D341Med (cell line): ENCODE measurements at regions not wholly inside any gene's neighbourhood (a gene's known extent, or its start where the extent isn't known, plus 50 kb on each side); places are given as distances from the start of the nearest gene placed in this dataset.

ENCODE experiments used
- DNase-seq: peaks from one replicate; pipeline ENCODE4 v3.0.0; 2012; ENCODE audit warnings: low spot score

- no peak for DNase-seq
These were observed 259.5 kb downstream of the BRD1 start for GRCh38 chr22:49567899-49568750.

DNA sequence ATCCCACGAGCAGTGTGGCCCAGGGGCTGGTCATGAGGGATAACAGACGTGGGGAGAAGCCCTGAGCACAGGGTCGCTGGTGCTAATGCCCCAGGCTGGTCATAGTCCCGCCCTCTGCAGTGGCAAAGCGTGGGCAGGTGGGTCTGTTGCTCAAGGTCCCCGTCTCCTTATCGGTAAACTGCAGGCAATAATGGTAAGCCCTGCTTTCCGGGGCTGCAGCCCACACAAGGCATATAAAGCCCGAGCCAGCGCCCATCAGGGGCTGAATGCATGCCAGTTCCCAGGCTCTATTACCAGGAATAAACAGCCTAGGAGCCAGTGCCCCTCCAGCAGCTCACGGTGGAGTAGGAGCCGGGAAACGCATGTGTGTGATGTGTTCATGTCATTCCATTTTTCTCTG, 261.0 kb downstream of the BRD1 start:
- no peak for DNase-seq

GRCh38 chr22:49566141-49566541, 261.5 kb downstream of the BRD1 start:
- DNase-seq, result no peak

GRCh38 chr22:49565516-49565855, 262.2 kb downstream of the BRD1 start:
- no peak for DNase-seq

GRCh38 chr22:49564666-49565515, 262.8 kb downstream of the BRD1 start:
- no peak for DNase-seq

- DNase-seq, result no peak
These were observed 263.6 kb downstream of the BRD1 start for GRCh38 chr22:49564054-49564453.

DNA sequence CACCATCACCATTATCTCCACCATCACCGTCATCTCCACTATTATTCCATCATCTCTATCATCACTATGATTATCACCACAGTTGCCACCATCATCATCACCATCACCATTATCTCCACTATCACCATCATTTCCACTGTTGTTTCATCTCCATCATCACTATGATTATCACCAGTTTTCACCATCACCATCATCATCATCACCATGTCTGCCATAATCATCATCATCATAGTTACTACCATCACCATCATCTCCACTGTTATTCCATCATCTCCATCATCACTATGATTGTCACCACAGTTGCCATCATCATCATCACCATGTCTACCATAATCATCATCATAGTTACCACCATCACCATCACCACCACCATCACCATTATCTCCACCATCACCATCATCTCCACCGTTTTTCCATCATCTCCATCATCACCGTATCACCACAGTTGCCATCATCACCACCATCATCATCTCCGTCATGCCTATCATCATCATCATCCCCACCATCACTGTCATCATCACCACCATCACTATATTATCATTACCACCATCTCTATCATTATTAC, 264.9 kb downstream of the BRD1 start:
- no peak for DNase-seq

GRCh38 chr22:49561976-49562375, 265.7 kb downstream of the BRD1 start:
- no peak for DNase-seq

GRCh38 chr22:49561338-49561737, 266.3 kb downstream of the BRD1 start:
- no peak for DNase-seq

DNA sequence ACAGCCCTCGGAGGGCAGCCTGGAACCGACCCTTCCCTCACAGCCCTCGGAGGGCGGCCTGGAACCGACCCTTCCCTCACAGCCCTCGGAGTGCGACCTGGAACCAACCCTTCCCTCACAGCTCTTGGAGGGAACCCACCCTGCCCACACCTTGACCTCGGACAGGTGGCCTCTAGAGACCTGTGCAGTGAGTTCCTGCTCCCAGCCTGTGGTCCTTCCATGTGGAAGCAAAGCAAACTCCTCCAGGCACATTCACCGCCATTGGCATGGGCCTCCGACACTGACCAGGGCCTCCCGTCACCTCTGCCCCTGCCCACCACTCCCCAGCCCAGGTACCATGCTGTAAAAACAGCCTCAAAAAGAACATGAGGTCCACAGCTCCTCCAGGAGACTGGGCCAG, 272.1 kb downstream of the BRD1 start:
- no peak for DNase-seq

GRCh38 chr22:49554741-49555140, 272.9 kb downstream of the BRD1 start:
- DNase-seq, result no peak

- DNase-seq, result no peak
These were observed 273.4 kb downstream of the BRD1 start for GRCh38 chr22:49554296-49554625.

GRCh38 chr22:49553518-49554295, 274.0 kb downstream of the BRD1 start:
- no peak for DNase-seq

- DNase-seq, result no peak
These were observed 274.6 kb downstream of the BRD1 start for GRCh38 chr22:49553076-49553475.

DNA sequence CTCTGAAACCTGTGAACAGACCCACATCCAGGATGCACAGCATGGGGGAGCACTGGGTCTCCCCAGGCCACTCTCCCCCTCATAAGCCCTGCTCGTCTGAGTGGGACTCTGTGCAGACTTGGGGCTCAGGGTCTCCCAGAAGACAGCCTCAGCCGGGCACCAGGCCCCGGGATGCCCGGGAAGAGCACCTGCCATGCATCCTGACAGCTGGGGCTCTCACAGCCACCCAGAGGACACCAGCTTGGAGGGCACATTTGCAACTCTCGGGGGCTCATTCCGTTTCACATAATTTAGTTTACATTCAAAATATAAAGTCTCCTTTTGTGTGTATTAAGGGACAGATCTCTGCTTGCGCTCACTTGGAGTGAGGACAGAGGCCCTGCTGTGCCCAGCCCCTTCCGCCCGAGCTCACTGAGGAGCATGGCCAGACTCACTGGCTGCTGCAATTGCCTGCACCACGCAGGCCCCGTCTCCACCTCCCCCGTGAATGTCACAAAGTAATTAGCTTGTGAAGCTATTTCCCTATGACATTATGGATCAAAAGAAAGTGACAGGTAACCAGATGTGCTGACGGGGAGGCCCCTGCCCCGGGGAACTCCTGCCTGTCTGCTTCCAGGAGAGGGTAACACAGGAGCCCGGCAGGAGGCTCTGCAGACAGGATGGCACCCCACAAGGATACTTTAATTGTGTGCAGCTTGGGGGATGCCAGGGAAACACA, 275.6 kb downstream of the BRD1 start:
- no peak for DNase-seq

DNA sequence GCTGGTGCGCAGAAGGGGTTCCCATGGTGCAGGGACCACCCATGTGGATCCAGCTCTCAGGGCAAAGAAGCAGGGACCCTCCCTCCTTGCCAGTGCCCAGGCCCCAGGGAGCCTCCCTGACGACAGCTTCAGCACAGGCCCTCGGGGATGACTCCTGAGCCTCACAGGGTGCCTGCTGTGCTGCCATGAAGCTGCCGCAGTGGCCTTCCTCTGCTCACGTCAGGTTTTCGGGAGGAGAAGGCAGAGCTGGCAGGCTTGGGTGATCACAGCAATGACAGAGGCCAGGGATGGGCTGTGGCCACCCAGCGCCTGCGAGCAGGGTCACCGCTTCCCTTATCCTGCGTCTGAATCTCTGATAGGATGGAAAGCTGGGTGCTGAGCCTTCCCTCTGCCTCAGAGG, 276.2 kb downstream of the BRD1 start:
- DNase-seq, result no peak

DNA sequence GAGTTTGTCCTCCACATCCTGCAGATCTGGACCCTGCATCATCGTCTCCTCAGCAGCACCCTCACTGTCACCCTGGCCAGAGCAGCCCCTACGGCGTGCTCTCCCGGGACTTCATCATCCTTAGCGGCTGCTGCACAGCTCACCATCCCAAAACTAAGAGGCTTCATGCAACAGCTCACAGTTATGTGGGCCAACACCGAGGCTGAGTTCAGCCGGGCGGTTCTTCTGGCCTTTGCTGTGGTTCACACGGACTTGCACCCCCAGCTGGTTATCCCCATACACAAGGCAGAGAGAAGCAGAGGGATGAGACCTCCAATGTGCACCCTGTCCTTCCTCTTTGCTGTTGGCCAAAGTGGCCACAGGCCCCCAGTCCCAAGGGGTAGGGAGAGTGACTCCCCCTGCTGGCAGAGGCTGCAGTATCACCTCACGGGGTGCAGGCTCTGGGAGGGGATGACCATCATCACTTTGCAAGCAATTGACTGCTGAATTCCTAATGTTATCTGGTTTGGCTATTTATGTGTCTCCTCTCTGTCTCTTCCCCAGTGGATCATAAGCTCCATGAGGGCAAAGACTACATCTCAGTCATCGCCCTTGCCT, 276.8 kb downstream of the BRD1 start:
- no peak for DNase-seq

DNA sequence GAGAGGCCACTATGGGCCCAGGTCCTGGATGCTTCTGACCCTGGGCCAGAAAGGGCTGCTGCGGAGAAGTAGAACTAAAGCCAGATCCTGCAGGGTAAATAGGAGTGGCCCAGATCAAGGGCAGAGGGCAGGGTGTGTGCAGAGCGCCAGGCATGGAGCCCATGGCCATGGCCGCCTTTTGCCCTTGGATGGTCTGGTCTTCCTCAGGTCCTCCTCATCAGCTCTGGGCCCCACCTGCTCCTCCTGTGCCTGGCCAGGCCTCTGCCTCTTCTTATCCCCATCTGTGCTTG, 277.6 kb downstream of the BRD1 start:
- DNase-seq, result no peak

DNA sequence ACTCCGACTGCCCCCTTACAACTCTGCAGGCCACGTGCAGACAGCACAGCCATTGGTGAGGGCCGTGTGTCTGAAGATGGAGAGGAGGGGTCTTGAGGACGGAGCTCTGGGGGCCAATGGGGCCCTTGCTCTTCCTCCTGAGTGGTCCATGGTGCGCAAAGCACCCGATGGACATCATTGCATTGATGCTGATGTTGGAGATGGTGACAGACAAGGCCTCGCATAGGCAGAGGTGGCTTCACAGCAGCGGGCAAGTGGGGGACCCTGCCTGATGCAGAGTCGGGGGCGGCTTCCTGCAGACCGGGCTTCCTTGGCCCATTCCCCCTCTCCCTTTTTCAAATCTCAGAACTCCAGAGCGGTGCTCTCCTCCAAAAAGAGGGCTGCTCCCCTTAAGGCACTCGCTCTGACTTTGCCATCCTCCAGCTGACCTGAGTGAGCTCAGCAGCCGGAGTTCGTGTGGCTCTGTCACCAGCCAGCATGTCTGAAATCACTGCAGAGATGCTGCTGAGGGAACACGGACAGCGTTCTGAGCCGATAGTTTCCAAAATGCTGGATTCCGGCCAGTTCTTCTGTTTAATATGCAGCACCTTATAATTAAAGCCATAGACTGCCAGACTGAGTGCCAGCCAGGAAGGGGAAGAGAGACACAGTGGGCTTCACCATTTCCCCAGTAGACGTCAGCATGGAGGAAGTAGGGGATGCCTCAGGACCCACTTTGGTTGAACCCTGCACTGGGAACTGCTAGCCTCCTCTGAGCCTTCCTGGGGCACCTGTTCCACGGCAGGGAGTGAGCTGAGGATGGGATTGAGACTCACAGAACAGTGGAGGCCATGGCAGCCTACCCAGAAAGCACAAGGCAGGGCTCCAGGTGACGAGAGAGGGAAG, 278.2 kb downstream of the BRD1 start:
- DNase-seq, result no peak

GRCh38 chr22:49548356-49549202, 279.1 kb downstream of the BRD1 start:
- DNase-seq, result no peak
